ENCODE measurements at regions not wholly inside any gene's neighbourhood (a gene's known extent, or its start where the extent isn't known, plus 50 kb on each side); places are given as distances from the start of the nearest gene placed in this dataset.

DNA sequence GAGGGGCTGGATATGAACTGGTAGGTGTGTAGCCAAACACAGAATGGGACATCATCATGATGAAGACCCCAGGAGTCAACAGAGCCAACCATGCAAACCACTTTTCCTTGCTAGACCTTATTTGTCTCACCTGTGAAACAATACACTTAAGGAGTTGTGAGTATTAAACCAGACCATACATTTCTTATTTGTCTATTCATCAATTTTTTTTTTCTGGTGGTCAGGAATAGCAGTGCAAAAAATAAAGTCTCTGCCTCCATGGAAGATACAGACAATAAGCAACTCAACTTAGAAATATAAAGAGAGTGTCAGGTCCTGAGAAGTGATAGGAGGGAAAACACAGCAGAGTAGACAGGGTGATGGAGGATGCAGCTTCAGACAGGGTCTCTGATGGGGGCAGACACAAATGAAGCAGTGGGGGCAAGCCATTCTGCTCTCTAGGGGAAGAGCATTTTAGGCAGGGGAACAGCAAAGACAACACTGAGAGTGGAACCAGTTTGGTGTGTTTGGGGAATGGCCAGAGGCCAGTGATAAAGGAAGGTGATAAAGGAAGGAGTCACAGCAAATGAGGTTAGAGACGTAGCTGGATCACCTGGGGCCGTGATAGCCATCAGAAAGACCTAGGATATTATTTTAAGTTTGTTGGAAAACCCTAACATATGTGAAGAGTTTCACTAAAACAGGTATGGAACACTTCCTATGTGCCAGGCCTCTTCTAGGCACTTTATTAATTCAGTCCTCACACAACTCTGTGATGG, 256.2 kb downstream of the MAN2A1 start:
- no peak for DNase-seq

DNA sequence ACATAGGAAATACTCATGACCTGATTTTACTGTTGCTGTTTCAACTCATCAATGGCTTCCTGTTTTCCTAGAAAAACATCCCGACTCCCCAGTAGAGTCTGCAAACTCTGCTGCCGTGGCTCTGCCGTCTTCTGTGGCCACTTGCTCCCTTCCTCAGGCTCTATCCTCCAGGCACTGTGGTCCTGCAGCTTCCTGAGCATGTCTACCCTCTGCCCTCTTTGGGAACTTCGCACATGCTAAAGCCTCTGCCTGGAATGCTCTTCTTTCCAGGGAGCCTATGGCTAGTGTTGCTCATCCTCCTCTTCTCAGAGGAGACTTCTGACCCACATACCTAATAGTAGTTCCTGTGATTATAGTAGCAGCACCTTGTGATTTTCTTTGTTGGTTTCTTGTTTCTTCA, 256.9 kb downstream of the MAN2A1 start:
- DNase-seq, result no peak

DNA sequence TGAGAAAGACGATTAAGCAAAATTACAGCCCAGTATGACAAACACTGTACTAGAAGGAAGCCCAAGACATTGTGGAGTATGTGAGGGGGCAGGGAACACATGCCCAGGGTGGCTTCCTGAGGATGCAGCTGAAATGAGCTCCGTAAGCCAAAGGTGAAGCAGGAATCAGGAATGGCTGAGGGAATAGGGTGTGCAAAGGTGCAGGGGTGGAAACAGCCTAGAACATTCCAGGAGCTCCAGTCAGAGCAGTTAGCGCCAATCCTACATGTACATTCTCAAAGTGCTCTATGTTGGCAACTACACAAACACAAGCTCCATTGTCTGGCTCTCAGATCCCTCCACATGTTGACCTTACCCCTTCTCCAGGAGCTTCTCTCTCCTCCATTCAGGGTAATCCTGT, 257.9 kb downstream of the MAN2A1 start:
- no peak for DNase-seq

DNA sequence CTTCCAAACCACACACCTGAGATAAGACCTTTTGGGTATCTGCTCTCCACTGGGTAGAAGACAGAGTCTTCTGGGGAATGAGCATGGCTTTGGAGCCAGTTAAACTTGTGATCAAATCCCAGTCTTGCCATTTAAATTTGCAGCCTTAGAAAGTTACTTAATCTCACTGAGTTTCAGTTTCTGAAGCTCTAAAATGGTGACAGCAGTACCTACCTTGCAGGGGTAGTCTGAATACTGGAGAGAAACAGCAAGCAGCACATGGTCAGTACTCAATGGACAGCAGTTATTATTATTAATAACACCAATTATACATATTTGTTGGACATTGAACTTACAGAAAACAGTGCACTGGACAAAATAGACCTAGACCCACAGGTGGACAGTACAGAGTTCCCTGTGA, 260.9 kb downstream of the MAN2A1 start:
- no peak for DNase-seq

DNA sequence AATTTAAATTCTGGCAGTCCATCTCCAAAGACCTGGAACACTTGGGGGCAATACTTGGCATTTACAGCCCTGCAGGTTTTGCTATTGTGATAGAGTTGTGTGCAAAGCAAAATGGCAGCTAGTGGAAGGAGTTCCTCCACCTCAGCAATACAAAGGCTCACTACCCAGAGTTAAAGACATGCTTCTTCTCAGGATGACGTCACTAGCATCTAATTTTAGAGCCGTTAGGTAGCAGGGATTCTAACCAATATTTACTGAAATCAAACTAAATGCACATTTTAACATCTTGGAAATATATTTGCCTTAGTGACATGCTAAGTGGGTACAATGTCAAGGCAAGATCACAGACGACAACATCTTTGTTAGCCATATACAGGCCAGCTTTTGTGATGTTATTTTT, 261.6 kb downstream of the MAN2A1 start:
- no peak for DNase-seq

DNA sequence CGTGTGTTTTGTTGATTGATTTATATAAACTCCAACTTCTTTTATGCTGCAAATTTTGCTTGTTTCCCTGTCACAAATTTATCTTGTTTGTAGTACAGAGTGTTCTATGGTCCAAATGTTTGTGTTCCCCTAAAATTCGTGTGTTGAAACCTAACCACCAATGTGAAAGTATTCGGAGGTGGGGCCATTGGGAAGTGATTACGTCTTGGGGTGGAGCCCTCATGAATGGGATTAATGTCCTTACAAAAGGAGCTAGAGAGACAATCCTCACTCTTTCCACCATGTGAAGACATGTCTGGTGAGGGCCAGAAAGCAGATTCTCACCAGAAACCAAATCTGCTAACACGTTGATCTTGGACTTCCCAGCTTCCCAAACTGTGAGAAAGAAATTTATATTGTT, 262.0 kb downstream of the MAN2A1 start:
- no peak for DNase-seq

DNA sequence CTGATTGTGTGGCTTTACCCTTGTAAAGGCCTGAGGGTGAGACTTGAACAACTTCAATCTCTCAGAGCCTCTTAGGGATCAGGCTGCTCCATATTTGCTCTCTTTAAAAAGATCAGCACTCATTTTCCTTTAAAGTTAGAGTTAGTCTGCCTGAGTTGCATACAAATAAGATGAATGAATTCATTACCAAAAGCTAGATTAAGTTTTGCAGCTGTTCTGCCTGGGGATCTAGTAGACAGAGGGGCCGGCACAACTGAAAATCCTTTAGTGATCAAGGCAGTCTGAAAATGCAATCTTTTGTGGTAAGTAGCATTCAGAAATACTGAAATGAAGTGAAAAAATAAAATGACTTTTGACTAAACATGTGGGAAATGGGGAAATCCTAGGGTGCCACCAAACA, 264.0 kb downstream of the MAN2A1 start:
- no peak for DNase-seq

DNA sequence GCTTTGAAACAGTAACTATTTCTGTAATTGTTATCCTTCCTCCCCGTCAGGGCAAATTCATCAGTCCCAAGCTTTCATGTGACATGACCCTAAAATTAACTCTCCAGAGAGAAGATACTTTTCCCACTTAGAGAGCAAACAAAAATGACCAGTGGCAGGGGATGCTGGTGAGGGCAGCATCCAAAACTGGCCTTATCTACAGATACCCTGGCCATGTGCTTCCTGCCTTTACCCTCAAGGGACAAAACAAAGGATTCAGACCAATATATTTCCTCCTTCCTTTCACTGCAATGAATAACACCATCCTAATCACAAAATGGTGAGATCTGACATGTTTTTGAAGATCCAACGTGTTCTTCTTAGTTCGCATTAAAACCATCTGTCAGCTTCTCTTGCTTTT, 267.2 kb downstream of the MAN2A1 start:
- DNase-seq, result no peak

DNA sequence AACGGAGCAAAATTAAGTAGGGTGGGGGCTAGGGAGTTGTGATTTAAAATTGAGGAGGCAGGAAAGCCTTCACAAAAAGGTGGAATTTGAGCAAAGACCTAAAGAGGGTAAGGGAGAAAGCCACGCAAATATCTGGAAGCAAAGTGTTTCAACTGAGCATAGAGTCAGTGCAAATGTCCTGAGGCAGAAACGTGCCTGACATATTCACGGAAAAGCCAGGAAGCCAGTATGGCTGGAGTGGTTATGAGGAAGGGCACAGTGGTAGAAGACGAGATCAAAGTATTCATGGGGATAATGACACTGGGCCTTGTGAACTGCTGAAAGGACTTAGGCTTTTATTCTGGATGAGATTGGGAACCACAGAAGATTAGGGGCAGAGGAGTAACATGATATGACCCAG, 268.4 kb downstream of the MAN2A1 start:
- DNase-seq, result no peak

DNA sequence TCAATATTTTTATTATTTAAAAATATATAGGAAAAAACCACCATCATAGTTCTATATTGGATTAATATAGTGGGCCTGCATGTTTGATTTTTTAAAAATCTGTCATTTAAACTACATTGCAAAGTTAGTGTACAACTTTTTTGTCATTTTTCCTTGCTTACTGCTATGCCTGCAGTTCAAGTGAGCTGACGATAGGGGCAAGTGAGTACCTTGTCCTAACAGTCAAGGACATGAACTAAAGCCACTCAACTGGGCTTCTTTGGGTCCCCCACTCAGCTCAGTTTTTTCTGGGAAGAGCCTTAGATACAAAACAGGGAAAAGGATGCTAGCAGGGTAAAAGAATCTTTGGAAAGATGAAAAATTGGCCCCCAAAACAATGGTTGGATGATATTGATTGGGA, 269.9 kb downstream of the MAN2A1 start:
- DNase-seq, result no peak

DNA sequence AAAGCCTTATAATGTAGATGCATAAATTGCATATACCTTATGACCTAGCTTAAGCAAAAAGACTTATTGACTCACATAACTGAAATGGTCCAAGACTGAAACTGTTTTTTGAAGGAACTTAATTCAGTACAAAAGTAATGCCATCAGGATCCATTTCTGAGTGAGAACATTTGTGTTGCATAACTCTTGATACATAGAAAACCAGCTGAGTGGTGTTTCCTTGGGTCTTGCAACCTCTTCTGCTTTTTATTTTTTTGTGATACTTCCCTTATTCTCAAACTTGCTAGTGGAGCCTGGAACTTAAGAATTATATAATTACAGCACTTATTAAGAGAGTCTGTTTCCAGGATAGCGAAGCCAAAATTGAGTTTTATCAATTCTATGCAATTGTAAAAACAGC, 272.0 kb downstream of the MAN2A1 start:
- DNase-seq, result peak; percentile 13

DNA sequence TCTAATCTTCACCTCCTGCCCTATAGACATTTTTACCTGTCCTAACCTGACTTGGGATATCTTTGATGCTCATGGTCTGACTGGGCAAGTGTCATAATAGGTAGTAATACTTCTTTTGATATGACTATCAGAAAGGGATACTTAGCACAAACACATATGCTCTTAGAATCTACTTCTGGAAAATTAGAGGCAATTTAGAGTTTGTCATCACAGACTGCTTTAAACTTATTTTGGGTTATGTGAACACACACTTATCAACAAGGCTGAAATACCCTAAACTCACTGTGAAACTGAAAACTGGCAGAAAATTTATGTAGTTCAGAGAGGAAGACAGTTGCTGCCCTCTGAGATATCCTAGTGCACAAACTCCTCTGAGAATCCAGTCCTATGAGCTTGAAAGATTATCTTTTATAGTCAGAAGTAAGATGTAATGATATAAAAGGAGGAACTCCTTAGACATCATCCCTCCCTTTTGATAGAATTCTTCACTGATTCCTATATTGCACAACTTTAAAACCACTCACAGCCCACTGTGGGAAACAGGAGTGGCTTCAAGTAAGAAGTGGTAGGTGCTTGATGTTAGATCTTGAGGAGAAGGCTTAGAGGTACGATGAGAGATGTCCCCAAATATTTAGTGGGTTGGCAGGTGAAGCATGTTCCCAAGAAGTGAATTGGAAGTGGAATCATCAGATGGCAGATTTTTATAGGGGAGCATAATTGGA, 273.3 kb downstream of the MAN2A1 start:
- DNase-seq, result no peak

DNA sequence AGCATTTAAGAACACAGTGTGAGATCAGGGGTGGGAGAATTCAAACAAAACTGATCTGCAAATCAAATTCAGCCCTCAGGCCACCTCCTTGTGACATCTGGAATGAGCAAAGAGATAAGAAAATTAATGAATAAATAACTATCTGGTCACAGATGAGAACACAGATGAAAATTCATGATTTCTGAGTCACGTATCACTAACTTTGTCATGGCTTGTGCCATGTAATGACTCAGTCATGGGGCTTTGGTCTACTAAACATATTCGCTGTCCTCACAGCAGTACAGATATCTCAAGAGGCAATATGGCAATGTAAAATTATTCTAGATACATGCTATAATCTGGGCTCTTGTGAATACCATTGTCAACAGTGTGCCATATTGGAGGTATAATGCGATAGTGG, 274.4 kb downstream of the MAN2A1 start:
- DNase-seq, result no peak

DNA sequence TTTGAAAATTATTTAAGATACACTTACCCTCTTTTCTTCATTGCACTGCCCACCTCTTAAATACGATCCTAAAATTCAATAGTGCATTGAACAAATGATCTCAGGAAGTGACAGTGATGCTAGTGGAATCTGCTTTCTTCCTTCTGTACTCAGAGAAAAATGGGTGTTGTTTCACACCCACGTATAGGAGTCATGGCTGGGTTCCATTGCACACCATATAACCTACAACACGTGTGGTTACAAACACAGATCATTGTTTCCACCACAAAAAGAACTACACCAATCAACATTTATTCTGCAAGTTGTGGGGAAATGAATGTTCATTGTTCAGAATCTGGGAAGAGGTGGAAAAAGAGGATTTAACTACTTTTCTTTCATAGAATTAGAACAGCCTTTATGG, 275.9 kb downstream of the MAN2A1 start:
- no peak for DNase-seq

DNA sequence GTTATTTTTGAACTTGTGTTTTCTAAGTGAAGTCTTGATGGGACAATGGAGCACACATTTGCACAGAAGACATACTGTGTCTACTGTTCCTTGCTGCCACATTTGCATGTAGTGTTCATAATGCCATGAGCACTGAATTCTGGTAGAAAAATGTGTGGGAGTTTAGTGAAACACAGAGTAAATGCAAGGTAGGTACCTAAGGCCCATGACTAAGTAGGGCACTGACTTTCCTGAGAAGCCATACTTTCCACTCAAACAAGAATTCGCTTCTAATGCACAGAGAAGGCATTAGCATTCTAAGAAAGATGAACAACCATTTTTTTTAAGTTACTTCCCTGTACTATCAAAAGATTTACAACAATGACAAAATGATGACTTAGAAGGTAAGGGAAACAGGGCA, 282.2 kb downstream of the MAN2A1 start:
- DNase-seq, result no peak

DNA sequence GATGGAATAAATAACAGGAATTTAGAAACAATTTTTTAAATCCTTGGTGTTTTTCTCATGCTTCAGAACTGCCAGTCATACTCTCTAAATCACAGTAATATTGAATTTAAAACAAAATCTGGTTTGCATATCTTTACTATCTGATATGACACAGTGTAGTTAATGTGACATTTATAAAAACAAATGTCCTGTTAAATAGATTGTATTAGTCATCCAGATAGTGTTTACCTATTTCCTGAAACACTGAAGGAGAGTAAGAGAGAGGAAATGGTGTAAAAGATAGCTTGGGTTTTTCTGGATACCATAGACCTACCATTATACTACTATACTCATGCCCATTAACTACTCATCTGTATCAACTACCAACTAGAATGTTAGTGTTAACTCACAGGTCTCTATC, 292.3 kb downstream of the MAN2A1 start:
- no peak for DNase-seq

DNA sequence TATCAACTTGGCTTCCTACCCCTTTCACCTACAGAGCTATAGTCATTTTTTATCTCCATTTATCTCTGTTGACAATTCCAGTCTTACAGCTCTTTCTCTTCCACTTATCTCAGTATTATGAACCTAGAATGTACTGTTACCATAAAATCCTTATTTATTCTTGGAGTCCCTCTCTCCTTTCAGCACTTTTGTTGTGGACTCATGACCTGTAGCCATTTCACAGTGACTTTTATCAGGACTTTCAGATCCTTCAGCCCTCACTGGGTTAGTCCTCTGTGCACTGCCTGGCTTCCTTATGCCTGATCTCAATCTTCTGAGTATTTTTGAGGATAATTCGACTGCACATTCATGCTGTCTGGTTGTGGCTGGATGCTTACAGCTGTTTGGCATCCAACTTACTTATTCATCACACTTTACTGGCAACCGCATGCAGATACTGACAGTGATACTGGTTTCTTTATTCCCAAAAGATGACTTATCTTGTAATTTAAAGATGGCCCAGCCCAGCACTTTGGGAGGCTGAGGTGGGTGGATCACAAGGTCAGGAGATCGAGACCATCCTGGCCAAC, 293.3 kb downstream of the MAN2A1 start:
- no peak for DNase-seq

DNA sequence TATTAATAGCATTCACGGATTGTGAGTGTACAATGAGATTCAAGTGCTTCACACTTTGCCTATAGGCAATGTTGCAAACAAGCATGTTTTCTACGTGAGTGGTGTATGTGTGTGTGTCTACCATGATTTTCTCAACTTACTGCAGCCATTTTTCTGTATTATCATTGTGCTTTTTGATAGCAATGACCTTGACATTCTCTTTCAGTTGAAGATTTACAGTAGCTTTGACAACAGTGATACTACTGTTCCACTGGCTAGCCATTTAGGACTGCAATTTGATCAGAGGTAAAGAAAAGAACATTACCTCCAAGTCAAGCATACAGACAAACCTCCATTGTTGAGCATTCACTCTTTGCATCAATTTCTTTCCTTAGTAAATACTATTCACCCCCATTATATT, 297.0 kb downstream of the MAN2A1 start:
- no peak for DNase-seq

DNA sequence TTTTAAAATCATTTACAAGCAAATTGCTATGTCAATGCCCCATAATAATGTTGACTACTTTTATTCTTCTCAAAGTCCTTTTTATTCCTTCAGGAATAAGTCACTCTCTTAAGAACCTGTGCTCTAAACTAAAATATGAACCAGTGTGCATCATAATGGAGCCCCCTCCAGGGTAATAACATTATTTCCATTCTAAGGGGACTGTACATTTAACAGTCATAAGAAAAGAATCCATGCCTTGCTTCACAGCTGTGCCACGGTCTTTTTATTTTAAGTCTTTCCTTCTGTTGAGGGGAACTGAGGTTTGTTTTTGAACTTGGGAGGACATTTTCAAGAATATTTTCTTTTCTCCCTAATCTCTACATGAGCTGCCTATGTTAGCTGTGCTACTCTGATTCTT, 297.6 kb downstream of the MAN2A1 start:
- DNase-seq, result no peak

DNA sequence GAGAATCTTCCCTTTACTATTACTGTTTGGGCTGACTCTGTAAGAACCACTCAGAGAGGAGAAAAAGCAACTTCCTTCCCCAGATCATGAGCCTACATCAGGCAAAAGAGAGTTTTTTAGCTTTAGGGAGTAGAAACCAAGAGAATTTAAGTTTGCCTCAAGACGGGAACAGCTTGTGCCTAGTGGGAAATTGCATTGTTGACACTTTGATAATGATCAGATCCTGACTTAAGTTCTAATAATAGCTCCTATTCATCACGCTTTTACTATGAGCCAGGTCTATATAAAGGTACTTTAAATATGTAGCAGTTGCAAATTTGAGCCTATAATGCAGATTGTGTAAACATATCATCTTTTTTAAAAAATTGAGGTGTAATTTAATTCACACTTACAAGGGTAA, 298.2 kb downstream of the MAN2A1 start:
- no peak for DNase-seq

DNA sequence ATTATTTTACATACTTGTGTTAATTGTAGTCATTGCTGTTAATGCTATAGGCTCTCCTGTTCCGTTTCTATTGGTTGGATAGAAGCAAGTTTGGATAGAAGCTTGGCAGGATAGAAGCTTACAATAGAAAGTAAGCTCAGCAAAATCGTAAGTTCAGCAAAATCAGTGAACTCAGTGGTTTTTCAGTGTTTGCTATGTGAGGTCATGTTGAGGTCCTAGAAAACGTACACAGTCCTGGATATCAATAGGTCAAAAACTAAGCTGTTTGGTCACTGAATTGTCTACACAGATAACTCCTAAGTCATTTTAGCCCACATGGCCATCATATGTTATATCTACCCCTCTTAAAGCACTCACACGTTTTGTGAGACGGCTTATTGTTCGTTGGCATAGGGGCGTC, 299.4 kb downstream of the MAN2A1 start:
- DNase-seq, result no peak

DNA sequence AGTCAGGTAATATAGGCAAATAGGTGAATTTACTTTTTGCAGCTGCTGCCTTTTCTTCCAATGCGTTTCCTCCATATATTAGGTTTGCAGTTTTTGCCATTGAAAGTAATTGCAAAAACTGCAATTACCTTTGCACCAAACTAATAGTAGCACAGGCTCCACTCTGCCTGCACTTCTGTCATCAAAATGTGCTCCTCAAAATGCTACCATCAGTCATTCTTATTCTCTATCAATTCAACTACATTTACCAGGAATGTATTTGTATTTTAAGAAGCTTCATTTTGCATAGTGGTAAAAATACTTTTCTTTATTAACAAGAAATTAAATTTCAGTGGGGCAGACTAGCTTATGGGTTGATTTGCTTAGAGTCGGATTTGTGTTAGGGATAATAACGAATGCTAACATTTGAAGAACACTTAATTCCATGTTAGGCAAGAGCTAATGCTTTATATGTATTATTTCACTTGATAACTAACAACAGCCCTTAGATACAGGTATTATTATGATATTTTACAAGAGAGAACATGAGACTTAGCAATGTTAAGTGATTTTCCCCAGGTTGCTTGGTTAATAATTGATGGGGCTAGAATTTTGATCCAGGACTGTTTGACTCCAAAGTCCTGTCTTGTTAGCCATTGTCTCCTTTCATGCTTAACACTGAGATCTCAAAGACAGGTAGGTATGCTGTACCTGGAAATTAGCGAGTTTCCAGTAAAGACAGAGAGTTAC, 300.4 kb downstream of the MAN2A1 start:
- DNase-seq, result no peak

DNA sequence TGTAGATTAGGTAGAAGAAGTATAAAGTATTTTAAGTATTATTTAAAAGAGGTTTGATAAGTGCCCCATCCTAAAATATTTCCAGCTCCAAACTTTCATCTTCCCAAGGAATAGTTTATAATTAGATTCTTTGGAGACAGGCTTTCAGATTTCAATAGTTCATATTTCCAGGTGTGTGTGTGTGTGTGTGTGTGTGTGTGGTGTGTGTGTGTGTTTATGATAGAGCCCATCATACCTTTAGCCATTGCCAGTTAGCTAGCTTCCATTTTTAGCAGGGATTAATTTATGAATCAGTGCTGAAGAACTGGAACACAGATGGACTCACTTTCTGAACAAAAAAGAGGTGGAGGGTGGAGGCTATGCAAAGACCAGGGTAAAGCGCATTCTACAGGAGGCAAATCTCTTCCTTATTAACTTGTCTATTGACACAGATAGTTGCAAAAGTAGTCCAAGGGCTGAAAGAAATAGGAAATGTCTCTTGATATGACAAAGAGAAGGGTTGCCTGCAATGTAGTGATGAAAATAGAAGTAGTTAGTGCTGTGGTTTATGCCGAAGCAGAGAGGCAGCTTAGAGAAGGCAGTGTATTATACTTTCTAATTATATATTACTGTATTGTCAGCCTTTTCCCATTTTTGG, 301.1 kb downstream of the MAN2A1 start:
- DNase-seq, result no peak

All from midbrain (tissue), 1 donor.